Ovary (tissue), 7 donors: ENCODE measurements at regions not wholly inside any gene's neighbourhood (a gene's known extent, or its start where the extent isn't known, plus 50 kb on each side); places are given as distances from the start of the nearest gene placed in this dataset.

Experiments
- DNase-seq, 5 donors: peaks; one replicate each; pipeline ENCODE4 v3.0.0-alpha.2; 2019 to 2020
- H3K27ac ChIP-seq, 2 donors: fragments of 200-600 bp; one replicate each; pipeline versions ENCODE4 v1.5.1 to v1.8.0; 2019 to 2022
- H3K27me3 ChIP-seq: fragments of 200-600 bp; one replicate; pipeline ENCODE4 v1.8.0; 2022
- H3K36me3 ChIP-seq: fragments of 200-600 bp; sonication (generic); one replicate; pipeline ENCODE4 v1.5.1; 2019
- H3K4me1 ChIP-seq: one replicate; pipeline ENCODE4 v1.8.1; 2013; ENCODE audit warnings: mild to moderate bottlenecking, moderate library complexity; ENCODE audit not compliant: insufficient read depth
- H3K4me3 ChIP-seq: fragments of 200-600 bp; sonication (generic); one replicate; pipeline ENCODE4 v1.5.1; 2017
- H3K9me3 ChIP-seq, 2 donors: fragments of 200-600 bp in 1 of 2; sonication (generic) in 1 of 2; one replicate each; pipeline versions ENCODE4 v1.5.1 to v1.8.1; 2013 to 2019; ENCODE audit warnings: mild to moderate bottlenecking in 1 of 2, moderate library complexity in 1 of 2
- CTCF ChIP-seq, 3 donors: fragments of 450-650 bp in 2 of 3; fragments of 200-600 bp in 1 of 3; IDR thresholded peaks; one replicate each; pipeline versions ENCODE4 v1.5.1 to v1.8.0; 2016 to 2022; ENCODE audit warnings: antibody characterized with exemption in 3 of 3, mild to moderate bottlenecking in 1 of 3
- EP300 ChIP-seq: sonication (generic); formaldehyde crosslinking; IDR thresholded peaks from one replicate; pipeline ENCODE4 v1.6.1; 2017; ENCODE audit warnings: antibody characterized with exemption
- POLR2A ChIP-seq: fragments of 450-650 bp; IDR thresholded peaks from one replicate; pipeline ENCODE4 v1.6.1; 2017; ENCODE audit warnings: antibody characterized with exemption, mild to moderate bottlenecking, moderate library complexity
- WGBS, 3 donors: extraction: QIAGEN DNeasy Blood & Tissue Kit in 1 of 3; methylation state at CpG; one replicate each; pipeline versions ENCODE4 v1.1.5 to v1.1.7; 2013 to 2017; 5-methylcytosine and 5-hydroxymethylcytosine counted together
- intact Hi-C, 4 donors: fragments of 100-400 bp; cut with DNase I; formaldehyde crosslinking; loops; one replicate each; pipeline versions ENCODE4 v1.11.0 to v1.15.1; 2022 to 2023
- donor health status: DM: no; HTN: no; CAD: no; lungs with moderate emphysema.
- donor health status: DM: no; HTN: no; CAD: no.
- donor health status: Bipolar disorder and iron deficiency.
- donor health status: DM: no; HTN: no; CAD: no.
- donor health status: DM: yes; HTN: yes; CAD: no.

- WGBS, 3 donors, result 90 to 97% (median 94%) methylated on average over 2 of the region's 2 CpGs
- TF ChIP-seq CTCF (IDR thresholded peaks at IDR 0.05) (no peak), POLR2A (no peak), EP300 (no peak)
- Histone ChIP-seq H3K4me1 (no peaks in the 10 kb centered on the region), H3K27ac (no peak overlapping the region), H3K27me3 (no peaks in the 10 kb centered on the region), H3K4me3 (no peak overlapping the region), H3K36me3 (no peaks in the 10 kb centered on the region), H3K9me3 (no peaks in the 10 kb centered on the region)
- intact Hi-C loops, result no loop called here
- no peak for DNase-seq
Measured at GRCh38 chr5:8481007-8481406, 612.1 kb downstream of the MTRR start.

GRCh38 chr5:8491254-8491653 is 622.3 kb downstream of the MTRR start:
- Histone ChIP-seq H3K27ac (no peak overlapping the region), H3K9me3 (no peaks in the 10 kb centered on the region), H3K27me3 (no peaks in the 10 kb centered on the region), H3K4me3 (no peak overlapping the region), H3K36me3 (no peaks in the 10 kb centered on the region), H3K4me1 (no peaks in the 10 kb centered on the region)
- DNase-seq, result no peak
- intact Hi-C loops, result no loop called here
- no peak for TF ChIP-seq POLR2A
- no peak for TF ChIP-seq CTCF (IDR thresholded peaks at IDR 0.05)
- no peak for TF ChIP-seq EP300

GRCh38 chr5:8493176-8493575 is 624.2 kb downstream of the MTRR start:
- no peak for TF ChIP-seq POLR2A
- TF ChIP-seq EP300, result no peak
- TF ChIP-seq CTCF (IDR thresholded peaks at IDR 0.05), result no peak
- Histone ChIP-seq H3K27me3 (no peaks in the 10 kb centered on the region), H3K4me3 (no peak overlapping the region), H3K4me1 (no peaks in the 10 kb centered on the region), H3K9me3 (no peaks in the 10 kb centered on the region), H3K27ac (no peak overlapping the region), H3K36me3 (no peaks in the 10 kb centered on the region)
- intact Hi-C loops, result no loop called here
- DNase-seq, result no peak

- DNase-seq, result no peak
- intact Hi-C loops, result no loop called here
- WGBS, 3 donors, result 70 to 76% (median 75%) methylated on average over 3 of the region's 3 CpGs
Measured at GRCh38 chr5:8500426-8500825, 631.5 kb downstream of the MTRR start.

More at GRCh38 chr5:8500426-8500825, 631.5 kb downstream of the MTRR start:
- no peak for TF ChIP-seq POLR2A
- TF ChIP-seq EP300, result no peak
- no peak for TF ChIP-seq CTCF (IDR thresholded peaks at IDR 0.05)
- no peak overlapping the region for H3K27ac ChIP-seq
- H3K27me3 ChIP-seq, result no peaks in the 10 kb centered on the region
- no peak overlapping the region for H3K4me3 ChIP-seq
- no peaks in the 10 kb centered on the region for H3K36me3 ChIP-seq
- no peaks in the 10 kb centered on the region for H3K9me3 ChIP-seq
- H3K4me1 ChIP-seq, result no peaks in the 10 kb centered on the region
